Keratinocyte (primary cell): ENCODE measurements at regions not wholly inside any gene's neighbourhood (a gene's known extent, or its start where the extent isn't known, plus 50 kb on each side); places are given as distances from the start of the nearest gene placed in this dataset.

Experiments
- DNase-seq: peaks from one replicate; pipeline ENCODE4 v3.0.0-alpha.2; 2011; ENCODE audit warnings: low read depth, missing footprints, low spot score
- FAIRE-seq: peaks from 2 replicates; lab custom pipeline; 2011; peaks lifted over from hg19 to GRCh38; lab: Jason Lieb, UNC
- H2AFZ ChIP-seq: 2 replicates; pipeline ENCODE4 v1.6.0; 2012; ENCODE audit warnings: low read length, control low read depth, inconsistent platforms; ENCODE audit not compliant: control insufficient read depth
- H3K27ac ChIP-seq: 2 replicates; pipeline ENCODE4 v1.5.1; 2011; ENCODE audit warnings: low read length; ENCODE audit not compliant: control insufficient read depth, insufficient read depth
- H3K27me3 ChIP-seq: 3 replicates; pipeline ENCODE4 v1.6.0; 2011; ENCODE audit warnings: low read length; ENCODE audit not compliant: control insufficient read depth, insufficient read depth; ENCODE audit errors: extremely low read depth
- H3K36me3 ChIP-seq, 2 experiments: 2 replicates in 1 of 2; 3 replicates in 1 of 2; pipeline ENCODE4 v1.5.1; 2011; ENCODE audit warnings: low read length in 2 of 2, mild to moderate bottlenecking in 1 of 2; ENCODE audit not compliant: control insufficient read depth in 2 of 2, insufficient read depth in 2 of 2; ENCODE audit errors: extremely low read depth in 1 of 2
- H3K4me1 ChIP-seq: 3 replicates; pipeline ENCODE4 v1.5.1; 2011; ENCODE audit warnings: low read length; ENCODE audit not compliant: control insufficient read depth, insufficient read depth; ENCODE audit errors: extremely low read depth
- H3K4me2 ChIP-seq: 3 replicates; pipeline ENCODE4 v1.6.0; 2011; ENCODE audit warnings: low read depth, low read length; ENCODE audit not compliant: control insufficient read depth, insufficient read depth; ENCODE audit errors: extremely low read depth
- H3K4me3 ChIP-seq, 3 experiments: fragments of 200-600 bp in 1 of 3; sonication (generic) in 1 of 3; 2 replicates in 2 of 3; 3 replicates in 1 of 3; pipeline ENCODE4 v1.5.1; 2011 to 2016; ENCODE audit warnings: low read length in 3 of 3, mild to moderate bottlenecking in 3 of 3, control low read depth in 2 of 3, inconsistent platforms in 1 of 3, low read depth in 1 of 3, mixed read lengths in 1 of 3, mixed run types in 1 of 3, moderate library complexity in 1 of 3; ENCODE audit not compliant: control insufficient read depth in 2 of 3, insufficient read depth in 2 of 3; ENCODE audit errors: extremely low read depth in 1 of 3
- H3K79me2 ChIP-seq: 2 replicates; pipeline ENCODE4 v1.6.0; 2012; ENCODE audit warnings: low read length; ENCODE audit not compliant: control insufficient read depth, insufficient read depth
- H3K9ac ChIP-seq: 3 replicates; pipeline ENCODE4 v1.6.0; 2011; ENCODE audit warnings: low read length; ENCODE audit not compliant: control insufficient read depth, insufficient read depth; ENCODE audit errors: extremely low read depth
- H3K9me1 ChIP-seq: 3 replicates; pipeline ENCODE4 v1.6.0; 2011; ENCODE audit warnings: low read length; ENCODE audit not compliant: control insufficient read depth, insufficient read depth; ENCODE audit errors: extremely low read depth
- H3K9me3 ChIP-seq: 2 replicates; pipeline ENCODE4 v1.5.1; 2012; ENCODE audit warnings: low read depth, low read length; ENCODE audit not compliant: control insufficient read depth
- H4K20me1 ChIP-seq: 3 replicates; pipeline ENCODE4 v1.6.0; 2011; ENCODE audit warnings: low read length; ENCODE audit not compliant: control insufficient read depth, insufficient read depth; ENCODE audit errors: extremely low read depth
- EZH2 ChIP-seq: IDR thresholded peaks from one replicate; pipeline ENCODE4 v1.6.1; 2012; ENCODE audit warnings: inconsistent platforms, mild to moderate bottlenecking, low read length, moderate library complexity
- dilution Hi-C: fragments of 300-500 bp; cut with MboI; formaldehyde crosslinking; loops from one replicate; pipeline ENCODE4 v1.7.0; 2020; ENCODE audit warnings: low sequenced_read_pairs; ENCODE audit not compliant: extremely low pct_ligation_motif_present
- TF ChIP-seq, protein P1 (sequence below), 3 experiments: IDR thresholded peaks in 1 of 3; conservative IDR thresholded peaks in 1 of 3; optimal IDR thresholded peaks in 1 of 3; 2 replicates in 2 of 3; 3 replicates in 1 of 3; pipeline versions ENCODE3 to v1.5.1; 2011; ENCODE audit warnings: low read length in 3 of 3, mild to moderate bottlenecking in 3 of 3, moderate library complexity in 2 of 3, control low read depth in 1 of 3, inconsistent platforms in 1 of 3; ENCODE audit not compliant: insufficient read depth in 2 of 3; ENCODE audit errors: extremely low read depth in 1 of 3

DNA sequence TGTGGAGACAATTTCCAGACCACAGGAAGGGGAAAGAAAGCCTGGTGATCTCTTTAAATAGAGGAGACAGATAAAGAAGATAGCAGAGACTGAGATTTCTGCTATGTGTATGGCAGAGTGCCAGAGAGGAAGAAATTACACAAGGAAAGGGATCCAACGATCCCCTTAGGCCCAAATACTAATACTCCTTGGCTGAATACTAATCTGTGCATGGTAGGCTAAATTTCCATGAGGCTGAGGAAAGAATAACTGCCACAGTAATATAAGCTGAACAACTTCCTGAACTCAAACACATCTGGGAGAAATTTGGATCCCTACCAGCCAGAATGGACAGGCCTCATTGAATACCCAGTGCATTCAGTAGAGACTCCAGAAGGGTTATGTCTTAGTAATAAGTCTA, 83.3 kb upstream of the TNFAIP3 start:
- TF ChIP-seq EZH2 = no peak
- TF ChIP-seq, protein P1, sequence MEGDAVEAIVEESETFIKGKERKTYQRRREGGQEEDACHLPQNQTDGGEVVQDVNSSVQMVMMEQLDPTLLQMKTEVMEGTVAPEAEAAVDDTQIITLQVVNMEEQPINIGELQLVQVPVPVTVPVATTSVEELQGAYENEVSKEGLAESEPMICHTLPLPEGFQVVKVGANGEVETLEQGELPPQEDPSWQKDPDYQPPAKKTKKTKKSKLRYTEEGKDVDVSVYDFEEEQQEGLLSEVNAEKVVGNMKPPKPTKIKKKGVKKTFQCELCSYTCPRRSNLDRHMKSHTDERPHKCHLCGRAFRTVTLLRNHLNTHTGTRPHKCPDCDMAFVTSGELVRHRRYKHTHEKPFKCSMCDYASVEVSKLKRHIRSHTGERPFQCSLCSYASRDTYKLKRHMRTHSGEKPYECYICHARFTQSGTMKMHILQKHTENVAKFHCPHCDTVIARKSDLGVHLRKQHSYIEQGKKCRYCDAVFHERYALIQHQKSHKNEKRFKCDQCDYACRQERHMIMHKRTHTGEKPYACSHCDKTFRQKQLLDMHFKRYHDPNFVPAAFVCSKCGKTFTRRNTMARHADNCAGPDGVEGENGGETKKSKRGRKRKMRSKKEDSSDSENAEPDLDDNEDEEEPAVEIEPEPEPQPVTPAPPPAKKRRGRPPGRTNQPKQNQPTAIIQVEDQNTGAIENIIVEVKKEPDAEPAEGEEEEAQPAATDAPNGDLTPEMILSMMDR (optimal IDR thresholded peaks at IDR 0.05 in 1 of 3, IDR thresholded peaks at IDR 0.05 in 1 of 3, conservative IDR thresholded peaks at IDR 0.05 in 1 of 3; ENCODE audit: extremely low read depth in 1 of 3, insufficient read depth in 2 of 3, low read length in 3 of 3) = no peak
- H2AFZ ChIP-seq = peak overlapping the region; percentile 54
- no peaks in the 10 kb centered on the region for H4K20me1 ChIP-seq
- FAIRE-seq (no peak), DNase-seq (no peak)
- H3K36me3 ChIP-seq = no peaks in the 10 kb centered on the region
- dilution Hi-C loops = no loop called here
- H3K27ac ChIP-seq = no peak overlapping the region
- H3K9ac ChIP-seq = no peak overlapping the region
- H3K27me3 ChIP-seq = no peaks in the 10 kb centered on the region
- no peak overlapping the region for H3K4me2 ChIP-seq
- H3K4me3 ChIP-seq = no peak overlapping the region
- no peaks in the 10 kb centered on the region for H3K79me2 ChIP-seq
- no peaks in the 10 kb centered on the region for H3K9me3 ChIP-seq
- H3K9me1 ChIP-seq = no peaks in the 10 kb centered on the region
- peaks cover 3% of the 10 kb centered on the region for H3K4me1 ChIP-seq

DNA sequence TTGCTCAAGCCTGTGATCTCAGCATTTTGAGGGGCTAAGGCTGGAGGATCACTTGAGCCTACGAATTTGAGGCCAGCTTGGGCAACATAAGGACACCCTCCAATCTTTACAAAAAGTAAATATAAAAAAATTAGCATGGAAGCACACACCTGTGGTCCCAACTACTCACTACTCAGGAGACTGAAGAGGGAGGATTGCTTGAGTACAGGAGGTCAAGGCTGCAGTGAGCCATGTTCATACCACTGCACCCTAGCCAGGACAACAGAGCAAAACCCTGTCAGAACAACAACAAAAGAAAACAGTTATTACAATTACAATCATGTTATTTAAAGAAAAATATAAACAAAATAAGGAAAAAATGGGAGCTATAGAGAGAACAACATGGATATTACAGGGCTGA, 82.5 kb upstream of the TNFAIP3 start:
- no peaks in the 10 kb centered on the region for H3K79me2 ChIP-seq
- TF ChIP-seq EZH2 = no peak
- TF ChIP-seq, protein P1 (optimal IDR thresholded peaks at IDR 0.05 in 1 of 3, IDR thresholded peaks at IDR 0.05 in 1 of 3, conservative IDR thresholded peaks at IDR 0.05 in 1 of 3; ENCODE audit: extremely low read depth in 1 of 3, insufficient read depth in 2 of 3, low read length in 3 of 3) = no peak
- peaks cover 3% of the 10 kb centered on the region for H3K4me1 ChIP-seq
- no peak for DNase-seq
- H3K36me3 ChIP-seq = no peaks in the 10 kb centered on the region
- no peak overlapping the region for H3K9ac ChIP-seq
- H3K4me3 ChIP-seq = no peak overlapping the region
- no peaks in the 10 kb centered on the region for H3K27me3 ChIP-seq
- no peaks in the 10 kb centered on the region for H3K9me3 ChIP-seq
- dilution Hi-C loops = no loop called here
- H3K9me1 ChIP-seq = no peaks in the 10 kb centered on the region
- H4K20me1 ChIP-seq = no peaks in the 10 kb centered on the region
- H2AFZ ChIP-seq = no peak overlapping the region
- FAIRE-seq = no peak
- no peak overlapping the region for H3K27ac ChIP-seq
- no peak overlapping the region for H3K4me2 ChIP-seq
